ENCODE measurements at regions not wholly inside any gene's neighbourhood (a gene's known extent, or its start where the extent isn't known, plus 50 kb on each side); places are given as distances from the start of the nearest gene placed in this dataset.

DNA sequence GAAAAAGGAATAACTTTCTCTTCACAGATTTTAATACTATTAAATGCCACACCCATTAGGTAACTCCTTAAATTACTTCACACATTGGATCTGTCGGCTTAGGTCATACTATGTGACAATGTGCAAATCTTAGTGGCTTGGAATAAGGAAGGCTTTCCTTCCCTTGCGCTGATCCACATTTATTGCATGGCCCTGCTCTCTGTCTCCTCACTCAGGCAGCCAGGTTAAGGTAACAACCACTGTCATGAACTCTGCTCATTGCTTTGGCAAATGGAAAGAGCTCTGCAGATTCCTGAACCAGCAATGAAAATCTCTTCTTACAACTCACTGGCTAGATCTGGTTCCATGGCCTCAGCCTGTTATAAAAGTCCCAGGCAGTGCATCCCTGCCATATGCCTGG, 121.9 kb upstream of the NFIB start:
- TF ChIP-seq CTCF (IDR thresholded peaks at IDR 0.05) (no peak), POLR2A (IDR thresholded peaks at IDR 0.05; ENCODE audit: low read depth) (no peak), POLR2AphosphoS5 (IDR thresholded peaks at IDR 0.05) (no peak)
